ENCODE measurements at regions not wholly inside any gene's neighbourhood (a gene's known extent, or its start where the extent isn't known, plus 50 kb on each side); places are given as distances from the start of the nearest gene placed in this dataset.

DNA sequence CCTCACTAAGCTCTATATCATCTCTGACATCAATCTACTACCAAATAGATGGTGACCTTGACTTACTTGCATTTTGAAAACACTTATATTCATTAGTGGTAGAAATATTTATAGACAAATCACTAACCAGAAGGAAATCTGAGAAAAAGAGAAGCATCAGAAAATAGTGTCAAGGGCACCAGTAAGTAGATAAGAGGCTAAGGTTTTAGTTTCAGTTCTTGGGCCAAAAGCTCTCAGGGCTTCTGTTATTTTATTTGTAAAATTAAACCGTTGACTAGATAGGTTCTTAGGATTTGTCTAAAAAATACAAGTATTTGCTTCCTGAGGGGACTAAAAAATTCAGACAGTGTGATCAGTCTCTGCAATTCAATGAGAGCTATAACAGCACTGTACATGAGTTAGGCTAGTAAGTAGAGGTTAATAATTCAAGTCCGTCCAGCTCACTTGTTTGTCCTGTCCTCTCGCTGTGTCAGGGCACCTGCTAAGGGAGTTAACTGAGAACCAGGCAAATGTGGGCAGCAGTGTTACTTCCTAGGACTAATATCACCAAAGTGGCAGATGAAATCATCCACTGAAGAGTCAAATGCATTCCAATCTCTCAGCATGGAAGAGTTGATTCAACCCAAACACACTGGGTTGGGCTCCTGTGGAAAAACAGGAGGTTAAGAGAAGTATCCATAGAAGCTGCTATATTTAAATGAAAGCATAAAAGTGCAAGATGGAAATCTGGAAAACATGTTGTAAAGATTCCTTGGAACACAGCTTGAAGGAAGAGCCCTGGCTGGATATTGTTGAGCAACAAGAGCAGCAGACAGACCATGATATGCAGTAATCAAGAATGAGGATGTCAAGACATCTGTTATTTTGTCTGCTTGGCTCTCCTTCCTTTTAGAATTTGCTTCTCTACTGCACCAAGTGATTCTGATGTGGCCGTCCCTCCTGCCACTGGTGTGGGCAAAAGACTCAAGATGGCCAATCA lies 134.9 kb upstream of the ZBTB20 start:
- Histone ChIP-seq H3K79me2 (ENCODE audit: insufficient read depth, low read length) (no peaks in the 10 kb centered on the region), H3K23ac (ENCODE audit: insufficient read length, low read depth, low read length) (no peak overlapping the region), H4K8ac (replicated peaks; ENCODE audit: insufficient read length, low read depth, low read length) (no peak overlapping the region), H3K56ac (ENCODE audit: insufficient read length, low read depth, low read length) (no peak overlapping the region), H3K4ac (ENCODE audit: low read depth, low read length) (no peak overlapping the region), H4K20me1 (ENCODE audit: control insufficient read depth, insufficient read depth, insufficient read length) (no peaks in the 10 kb centered on the region), H3T11ph (ENCODE audit: low read length) (no peak overlapping the region), H3K27me3 (ENCODE audit: insufficient read depth, low read length) (no peaks in the 10 kb centered on the region), H3K4me1 (ENCODE audit: insufficient read depth, low read length) (no peaks in the 10 kb centered on the region), H2AK5ac (ENCODE audit: insufficient read length, low read length) (no peak overlapping the region), H2BK15ac (ENCODE audit: low read depth, low read length) (no peak overlapping the region), H4K5ac (ENCODE audit: insufficient read length, low read depth, low read length) (no peak overlapping the region), H2BK5ac (ENCODE audit: insufficient read length, low read length) (no peak overlapping the region), H4K91ac (ENCODE audit: insufficient read length, low read depth, low read length) (no peak overlapping the region), H3K18ac (ENCODE audit: insufficient read length, low read depth, low read length) (no peak overlapping the region), H3K4me2 (ENCODE audit: insufficient read depth, insufficient read length, low read length) (no peak overlapping the region), H2BK120ac (ENCODE audit: low read depth, low read length, poor library complexity, severe bottlenecking) (no peak overlapping the region), H2AFZ (ENCODE audit: low read length) (no peak overlapping the region), H3K14ac (ENCODE audit: insufficient read depth, low read length) (no peak overlapping the region), H3K23me2 (ENCODE audit: insufficient read length, low read depth, low read length, poor library complexity, severe bottlenecking) (no peaks in the 10 kb centered on the region), H3K9ac (ENCODE audit: extremely low read depth, insufficient read length, low read length) (no peak overlapping the region), H2BK20ac (ENCODE audit: low read depth, low read length, poor library complexity, severe bottlenecking) (no peak overlapping the region), H3K9me3 (ENCODE audit: control insufficient read depth, low read depth, low read length) (no peaks in the 10 kb centered on the region), H2BK12ac (ENCODE audit: insufficient read length, low read depth, low read length) (no peak overlapping the region), H3K27ac (ENCODE audit: insufficient read length, low read depth, low read length) (no peak overlapping the region), H3K79me1 (ENCODE audit: insufficient read depth, low read depth, low read length, poor library complexity, severe bottlenecking) (no peaks in the 10 kb centered on the region)
- Mint-ChIP-seq H3K9me3 (no peaks in the 10 kb centered on the region), H3K27me3 (ENCODE audit: low read depth) (no peaks in the 10 kb centered on the region), H3K4me1 (no peaks in the 10 kb centered on the region), H3K36me3 (ENCODE audit: insufficient read depth in 1 of 3, low read depth in 3 of 3) (no peaks in the 10 kb centered on the region; a peak in 1 of 7 replicates), H3K27ac (no peak overlapping the region), H3K4me3 (no peak overlapping the region)
- DNase-seq: no peak
- WGBS (ENCODE audit: extremely low coverage, insufficient read length, low lambda C conversion rate): no CpG with 5 or more reads among the region's 4 CpGs
- TF ChIP-seq, protein P1, sequence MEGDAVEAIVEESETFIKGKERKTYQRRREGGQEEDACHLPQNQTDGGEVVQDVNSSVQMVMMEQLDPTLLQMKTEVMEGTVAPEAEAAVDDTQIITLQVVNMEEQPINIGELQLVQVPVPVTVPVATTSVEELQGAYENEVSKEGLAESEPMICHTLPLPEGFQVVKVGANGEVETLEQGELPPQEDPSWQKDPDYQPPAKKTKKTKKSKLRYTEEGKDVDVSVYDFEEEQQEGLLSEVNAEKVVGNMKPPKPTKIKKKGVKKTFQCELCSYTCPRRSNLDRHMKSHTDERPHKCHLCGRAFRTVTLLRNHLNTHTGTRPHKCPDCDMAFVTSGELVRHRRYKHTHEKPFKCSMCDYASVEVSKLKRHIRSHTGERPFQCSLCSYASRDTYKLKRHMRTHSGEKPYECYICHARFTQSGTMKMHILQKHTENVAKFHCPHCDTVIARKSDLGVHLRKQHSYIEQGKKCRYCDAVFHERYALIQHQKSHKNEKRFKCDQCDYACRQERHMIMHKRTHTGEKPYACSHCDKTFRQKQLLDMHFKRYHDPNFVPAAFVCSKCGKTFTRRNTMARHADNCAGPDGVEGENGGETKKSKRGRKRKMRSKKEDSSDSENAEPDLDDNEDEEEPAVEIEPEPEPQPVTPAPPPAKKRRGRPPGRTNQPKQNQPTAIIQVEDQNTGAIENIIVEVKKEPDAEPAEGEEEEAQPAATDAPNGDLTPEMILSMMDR (conservative IDR thresholded peaks at IDR 0.05): no peak

Measured in H9 (cell line).